ENCODE measurements at regions not wholly inside any gene's neighbourhood (a gene's known extent, or its start where the extent isn't known, plus 50 kb on each side); places are given as distances from the start of the nearest gene placed in this dataset.

- no peak for DNase-seq
- in situ Hi-C loops (cut with MboI; ENCODE audit: low pct_unique_long_range_greater_than_20kb, low sequenced_read_pairs): no loop called here
These were observed 378.5 kb upstream of the MAD2L1 start for GRCh38 chr4:120445186-120445585.

- in situ Hi-C loops (cut with MboI; ENCODE audit: low pct_unique_long_range_greater_than_20kb, low sequenced_read_pairs): no loop called here
- no peak for DNase-seq
These were observed 376.5 kb upstream of the MAD2L1 start for GRCh38 chr4:120443116-120443515.

GRCh38 chr4:120440730-120441129 lies 374.1 kb upstream of the MAD2L1 start:
- DNase-seq: no peak
- in situ Hi-C loops (cut with MboI; ENCODE audit: low pct_unique_long_range_greater_than_20kb, low sequenced_read_pairs): no loop called here

GRCh38 chr4:120435179-120435578 lies 368.5 kb upstream of the MAD2L1 start:
- in situ Hi-C loops (cut with MboI; ENCODE audit: low pct_unique_long_range_greater_than_20kb, low sequenced_read_pairs): no loop called here

GRCh38 chr4:120434756-120435155 lies 368.1 kb upstream of the MAD2L1 start:
- DNase-seq: no peak
- in situ Hi-C loops (cut with MboI; ENCODE audit: low pct_unique_long_range_greater_than_20kb, low sequenced_read_pairs): no loop called here

More at GRCh38 chr4:120435179-120435578, 368.5 kb upstream of the MAD2L1 start:
- DNase-seq: no peak

- DNase-seq: no peak
- in situ Hi-C loops (cut with MboI; ENCODE audit: low pct_unique_long_range_greater_than_20kb, low sequenced_read_pairs): no loop called here
These were observed 365.7 kb upstream of the MAD2L1 start for GRCh38 chr4:120432301-120432860.

- no peak for DNase-seq
- in situ Hi-C loops (cut with MboI; ENCODE audit: low pct_unique_long_range_greater_than_20kb, low sequenced_read_pairs): no loop called here
These were observed 364.5 kb upstream of the MAD2L1 start for GRCh38 chr4:120431180-120431579.

- no peak for DNase-seq
- in situ Hi-C loops (cut with MboI; ENCODE audit: low pct_unique_long_range_greater_than_20kb, low sequenced_read_pairs): no loop called here
These were observed 351.5 kb upstream of the MAD2L1 start for GRCh38 chr4:120418146-120418545.

- DNase-seq: no peak
- in situ Hi-C loops (cut with MboI; ENCODE audit: low pct_unique_long_range_greater_than_20kb, low sequenced_read_pairs): no loop called here
These were observed 349.2 kb upstream of the MAD2L1 start for GRCh38 chr4:120415896-120416295.

GRCh38 chr4:120406960-120407359 lies 340.3 kb upstream of the MAD2L1 start:
- in situ Hi-C loops (cut with MboI; ENCODE audit: low pct_unique_long_range_greater_than_20kb, low sequenced_read_pairs): no loop called here

GRCh38 chr4:120403296-120403695 lies 336.6 kb upstream of the MAD2L1 start:
- in situ Hi-C loops (cut with MboI; ENCODE audit: low pct_unique_long_range_greater_than_20kb, low sequenced_read_pairs): no loop called here
- no peak for DNase-seq

More at GRCh38 chr4:120406960-120407359, 340.3 kb upstream of the MAD2L1 start:
- no peak for DNase-seq

GRCh38 chr4:120400441-120400840 lies 333.8 kb upstream of the MAD2L1 start:
- no peak for DNase-seq
- in situ Hi-C loops (cut with MboI; ENCODE audit: low pct_unique_long_range_greater_than_20kb, low sequenced_read_pairs): no loop called here

GRCh38 chr4:120399826-120400225 lies 333.2 kb upstream of the MAD2L1 start:
- in situ Hi-C loops (cut with MboI; ENCODE audit: low pct_unique_long_range_greater_than_20kb, low sequenced_read_pairs): no loop called here
- DNase-seq: no peak

- DNase-seq: no peak
- in situ Hi-C loops (cut with MboI; ENCODE audit: low pct_unique_long_range_greater_than_20kb, low sequenced_read_pairs): no loop called here
These were observed 329.1 kb upstream of the MAD2L1 start for GRCh38 chr4:120395746-120396145.

GRCh38 chr4:120355881-120356280 lies 289.2 kb upstream of the MAD2L1 start:
- DNase-seq: no peak
- in situ Hi-C loops (cut with MboI; ENCODE audit: low pct_unique_long_range_greater_than_20kb, low sequenced_read_pairs): no loop called here

GRCh38 chr4:120354381-120354780 lies 287.7 kb upstream of the MAD2L1 start:
- DNase-seq: no peak
- in situ Hi-C loops (cut with MboI; ENCODE audit: low pct_unique_long_range_greater_than_20kb, low sequenced_read_pairs): no loop called here

GRCh38 chr4:120353235-120353634 lies 286.6 kb upstream of the MAD2L1 start:
- in situ Hi-C loops (cut with MboI; ENCODE audit: low pct_unique_long_range_greater_than_20kb, low sequenced_read_pairs): no loop called here
- no peak for DNase-seq

- no peak for DNase-seq
- in situ Hi-C loops (cut with MboI; ENCODE audit: low pct_unique_long_range_greater_than_20kb, low sequenced_read_pairs): no loop called here
These were observed 286.1 kb upstream of the MAD2L1 start for GRCh38 chr4:120352739-120353138.

GRCh38 chr4:120348948-120349347 lies 282.3 kb upstream of the MAD2L1 start:
- no peak for DNase-seq
- in situ Hi-C loops (cut with MboI; ENCODE audit: low pct_unique_long_range_greater_than_20kb, low sequenced_read_pairs): no loop called here

GRCh38 chr4:120348521-120348920 lies 281.9 kb upstream of the MAD2L1 start:
- in situ Hi-C loops (cut with MboI; ENCODE audit: low pct_unique_long_range_greater_than_20kb, low sequenced_read_pairs): no loop called here
- no peak for DNase-seq

GRCh38 chr4:120331486-120332370 lies 265.1 kb upstream of the MAD2L1 start:
- in situ Hi-C loops (cut with MboI; ENCODE audit: low pct_unique_long_range_greater_than_20kb, low sequenced_read_pairs): no loop called here
- DNase-seq: no peak

Measured in KBM-7 (cell line).